GM18868 (cell line): ENCODE measurements at regions not wholly inside any gene's neighbourhood (a gene's known extent, or its start where the extent isn't known, plus 50 kb on each side); places are given as distances from the start of the nearest gene placed in this dataset.
"Not testable (repeated sequence)": the region's sequence is repeated elsewhere in the genome, so short reads cannot be mapped to it uniquely, and the experiment has no call there.

Experiments
- ATAC-seq: cut with Tn5 transposase; IDR thresholded peaks from one replicate; pipeline ENCODE4 v1.9.1; 2021; ENCODE audit warnings: mild to moderate bottlenecking, moderate library complexity; ENCODE audit not compliant: unreplicated experiment

DNA sequence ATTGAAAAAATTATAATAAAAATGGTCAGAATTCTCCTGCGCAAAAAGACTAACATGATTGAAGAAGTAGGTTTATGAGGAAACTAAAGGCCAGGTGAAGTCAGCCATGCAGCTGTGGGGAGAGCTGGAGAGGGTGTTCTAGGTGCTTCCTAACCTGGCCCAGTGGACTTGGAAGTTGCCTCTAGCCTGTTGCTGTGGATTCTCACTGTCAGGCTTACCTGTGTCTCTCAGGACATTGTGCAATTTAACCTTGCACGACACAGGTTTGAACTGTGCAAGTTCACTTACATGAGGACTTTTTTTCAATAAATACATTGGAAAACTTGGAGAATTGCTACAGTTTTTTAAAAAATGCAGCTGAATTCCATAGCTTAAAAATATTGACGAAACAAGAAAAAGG, 266.4 kb downstream of the CXCL12 start:
- ATAC-seq: no peak

GRCh38 chr10:44116474-44116873, 268.4 kb downstream of the CXCL12 start:
- ATAC-seq: no peak

DNA sequence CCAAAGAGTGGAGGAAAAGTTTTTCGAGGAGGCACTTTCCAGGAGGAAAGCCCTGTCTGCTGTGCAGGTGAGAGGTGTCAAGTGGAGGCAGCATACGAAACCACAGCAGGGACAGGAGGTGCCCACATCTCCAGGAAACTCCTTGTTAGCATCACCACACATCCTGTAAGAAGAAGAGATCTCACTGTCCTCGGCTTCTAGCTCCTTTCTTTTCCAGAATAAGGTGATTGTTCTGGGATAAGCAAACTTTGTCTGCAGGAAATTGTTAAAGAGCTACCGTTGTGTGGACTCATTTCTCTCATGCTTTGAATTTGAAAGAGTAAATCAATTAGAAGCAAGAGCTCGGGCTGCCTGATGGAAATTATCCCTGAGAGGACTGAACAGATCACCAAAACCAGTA, 269.4 kb downstream of the CXCL12 start:
- no peak for ATAC-seq

DNA sequence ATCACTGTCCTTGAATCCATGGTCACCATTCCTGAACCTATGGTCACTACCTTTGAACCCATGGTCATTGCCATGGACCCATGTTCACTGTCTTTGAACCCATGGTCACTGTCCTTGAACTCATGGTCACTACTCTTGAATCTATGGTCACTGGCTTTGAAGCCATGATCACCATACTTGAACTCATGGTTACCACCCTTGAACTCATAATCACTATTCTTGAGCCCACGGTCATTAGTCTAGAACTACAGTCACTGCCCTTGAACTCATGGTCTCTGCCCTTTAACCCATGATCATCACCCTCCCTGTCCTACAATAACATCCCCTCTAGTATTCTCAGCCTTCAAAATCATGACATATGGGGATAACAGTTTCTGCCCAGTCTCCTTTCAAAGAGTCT, 270.5 kb downstream of the CXCL12 start:
- no peak for ATAC-seq

DNA sequence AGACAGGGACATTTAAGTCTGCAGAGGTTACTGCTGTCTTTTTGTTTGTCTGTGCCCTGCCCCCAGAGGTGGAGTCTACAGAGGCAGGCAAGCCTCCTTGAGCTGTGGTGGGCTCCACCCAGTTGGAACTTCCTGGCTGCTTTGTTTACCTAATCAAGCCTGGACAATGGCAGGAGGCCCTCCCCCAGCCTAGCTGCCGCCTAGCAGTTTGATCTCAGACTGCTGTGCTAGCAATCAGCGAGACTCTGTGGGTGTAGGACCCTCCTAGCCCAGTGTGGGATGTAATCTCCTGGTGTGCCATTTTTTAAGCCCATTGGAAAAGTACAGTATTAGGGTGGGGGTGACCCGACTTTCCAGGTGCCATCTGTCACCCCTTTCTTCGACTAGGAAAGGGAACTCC, 272.6 kb downstream of the CXCL12 start:
- ATAC-seq: not testable (repeated sequence)

- ATAC-seq: no peak
These were observed 279.2 kb downstream of the CXCL12 start for GRCh38 chr10:44105696-44106095.

DNA sequence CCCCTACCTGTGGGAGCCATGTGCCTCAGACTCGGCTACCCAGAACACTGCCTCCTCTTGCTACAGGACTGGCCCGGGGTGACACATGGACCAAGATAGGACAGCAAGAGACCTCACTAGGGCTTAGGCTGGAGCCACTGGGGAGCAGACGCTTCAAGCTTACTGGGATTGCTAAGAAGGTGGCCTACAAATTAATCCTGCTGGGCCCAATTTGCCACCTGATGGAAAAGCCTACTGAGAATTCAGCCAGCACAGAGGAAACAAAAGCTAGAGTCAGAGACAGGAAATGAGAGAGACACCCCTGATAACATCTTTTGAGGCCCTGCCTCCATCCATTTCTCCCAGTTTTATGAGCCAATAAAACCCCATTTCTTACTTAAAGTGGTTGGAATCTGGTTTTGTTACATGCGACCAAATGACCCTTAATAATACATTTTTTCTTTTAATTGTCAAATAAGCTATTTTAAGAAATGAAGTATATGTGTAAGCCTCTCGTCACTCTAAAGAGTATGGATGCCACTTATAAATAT, 282.1 kb downstream of the CXCL12 start:
- ATAC-seq: no peak

DNA sequence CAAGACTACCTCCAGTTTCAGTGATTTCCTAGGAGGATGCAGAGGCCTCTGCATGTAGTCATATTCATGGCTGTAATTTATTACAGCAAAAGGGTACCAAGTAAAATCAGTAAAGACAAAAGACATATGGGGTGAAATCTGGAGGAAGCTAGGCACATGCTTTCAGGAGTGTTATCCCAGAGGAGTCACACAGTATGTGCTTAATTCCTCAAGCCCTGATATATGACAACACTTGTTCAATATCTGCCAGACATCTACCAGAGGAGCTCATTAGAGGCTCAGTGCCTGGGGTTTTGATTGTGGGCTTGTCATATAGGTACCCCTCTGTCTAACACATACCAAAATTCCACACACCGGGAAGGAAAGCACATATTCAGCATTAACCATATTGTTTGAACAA, 283.8 kb downstream of the CXCL12 start:
- no peak for ATAC-seq

- no peak for ATAC-seq
These were observed 285.4 kb downstream of the CXCL12 start for GRCh38 chr10:44099511-44099910.

DNA sequence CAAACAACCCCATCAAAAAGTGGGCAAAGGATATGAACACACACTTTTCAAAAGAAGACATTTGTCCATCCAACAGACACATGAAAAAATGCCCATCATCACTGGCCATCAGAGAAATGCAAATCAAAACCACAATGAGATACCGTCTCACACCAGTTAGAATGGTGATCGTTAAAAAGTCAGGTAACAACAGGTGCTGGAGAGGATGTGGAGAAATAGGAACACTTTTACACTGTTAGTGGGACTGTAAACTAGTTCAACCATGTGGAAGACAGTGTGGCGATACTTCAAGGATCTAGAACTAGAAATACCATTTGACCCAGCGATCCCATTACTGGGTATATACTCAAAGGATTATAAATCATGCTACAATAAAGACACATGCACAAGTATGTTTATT, 288.7 kb downstream of the CXCL12 start:
- ATAC-seq: not testable (repeated sequence)

DNA sequence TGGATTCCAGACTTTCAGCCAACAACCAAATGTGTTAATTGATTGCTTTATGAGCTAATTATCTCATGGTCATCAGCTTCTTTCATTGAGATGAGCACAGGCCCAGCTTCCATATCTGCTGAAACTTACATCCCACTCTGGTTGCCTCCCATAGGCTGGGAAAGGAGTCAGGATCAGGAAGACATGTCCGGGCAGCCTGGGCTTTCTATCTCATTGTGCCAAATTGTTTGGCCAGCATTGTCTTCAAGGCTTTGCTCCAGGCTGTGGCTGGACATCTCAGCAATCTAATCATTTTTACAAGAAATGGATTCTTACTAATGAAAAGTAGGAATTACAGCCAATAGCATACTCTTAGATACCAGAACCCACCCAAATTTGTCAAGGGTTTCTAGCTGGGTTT, 295.2 kb downstream of the CXCL12 start:
- ATAC-seq: no peak

DNA sequence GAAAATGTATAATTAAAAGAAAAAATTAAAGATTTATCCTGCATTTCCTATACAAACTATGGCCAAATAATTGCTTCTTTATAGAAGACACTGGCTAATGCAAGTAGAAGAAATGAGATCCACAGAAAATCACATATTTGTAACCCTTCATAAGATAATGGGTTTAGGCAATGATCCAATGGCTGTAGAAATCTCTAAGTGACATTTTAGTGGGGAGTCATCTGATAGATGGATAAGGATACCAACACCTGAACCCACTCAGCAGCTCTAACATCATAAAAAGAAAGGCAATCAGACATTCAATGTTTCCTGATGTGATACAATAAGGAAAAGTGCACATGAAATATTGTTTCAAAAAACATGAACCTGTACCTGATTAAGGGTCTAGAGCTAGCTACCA, 297.5 kb downstream of the CXCL12 start:
- ATAC-seq: no peak

- no peak for ATAC-seq
These were observed 301.0 kb downstream of the CXCL12 start for GRCh38 chr10:44083719-44084400.

- ATAC-seq: no peak
These were observed 313.4 kb downstream of the CXCL12 start for GRCh38 chr10:44071479-44071878.

DNA sequence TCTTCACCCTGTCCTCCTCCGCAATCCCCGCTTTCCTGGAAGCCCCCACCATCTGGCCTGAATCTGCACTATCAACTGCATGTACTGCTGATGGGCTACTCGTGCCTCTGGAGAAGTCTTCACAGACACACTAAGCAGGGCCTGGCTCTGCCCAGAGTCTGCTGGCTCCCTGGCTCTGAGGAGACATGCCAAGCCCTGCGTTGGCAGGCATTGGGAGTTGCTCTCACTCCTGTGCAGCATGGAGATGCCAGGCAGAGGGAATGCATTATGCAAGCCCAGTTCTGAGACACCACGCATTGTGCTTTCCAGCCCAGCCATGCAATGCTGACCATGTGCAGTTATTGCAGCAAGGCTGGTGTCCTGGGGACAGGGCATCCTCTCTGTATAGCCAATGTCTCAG, 314.6 kb downstream of the CXCL12 start:
- ATAC-seq: no peak

GRCh38 chr10:44069573-44069972, 315.3 kb downstream of the CXCL12 start:
- no peak for ATAC-seq

GRCh38 chr10:44068716-44069482, 316.0 kb downstream of the CXCL12 start:
- no peak for ATAC-seq

- no peak for ATAC-seq
These were observed 317.5 kb downstream of the CXCL12 start for GRCh38 chr10:44067432-44067831.

DNA sequence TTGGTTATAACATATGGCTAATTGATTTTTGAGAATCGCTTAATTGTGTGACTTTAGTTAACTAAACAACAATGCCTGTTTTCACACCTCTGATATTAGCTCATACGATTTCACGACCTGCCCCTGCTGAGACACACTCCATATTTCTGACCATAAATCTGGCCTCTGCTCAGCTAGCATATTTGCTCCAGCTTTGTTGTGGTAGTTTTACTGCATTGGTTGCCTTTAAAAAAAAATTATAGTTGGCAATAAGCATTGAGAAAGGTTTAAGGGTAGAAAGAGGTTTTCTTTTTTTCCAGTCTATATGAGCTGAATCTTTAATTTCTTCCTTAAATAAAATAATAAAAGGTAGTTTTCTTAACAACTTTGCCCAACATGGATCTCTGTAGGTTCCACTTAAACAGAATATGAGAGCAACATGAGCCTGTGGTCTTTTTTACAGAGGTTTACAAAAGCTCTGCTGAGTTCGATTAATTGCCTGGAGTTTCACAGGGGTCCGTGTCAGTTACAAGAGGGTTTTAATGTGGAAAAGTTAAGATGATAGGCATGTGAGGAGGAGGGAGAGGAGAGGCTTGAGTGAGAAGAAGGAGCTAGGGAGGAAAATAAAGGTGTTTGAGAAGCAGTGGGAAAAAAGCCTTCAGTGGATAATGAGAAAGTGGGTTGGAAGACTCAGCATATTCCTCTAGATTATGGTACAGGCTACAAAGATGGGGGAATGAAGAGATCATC, 318.2 kb downstream of the CXCL12 start:
- no peak for ATAC-seq

DNA sequence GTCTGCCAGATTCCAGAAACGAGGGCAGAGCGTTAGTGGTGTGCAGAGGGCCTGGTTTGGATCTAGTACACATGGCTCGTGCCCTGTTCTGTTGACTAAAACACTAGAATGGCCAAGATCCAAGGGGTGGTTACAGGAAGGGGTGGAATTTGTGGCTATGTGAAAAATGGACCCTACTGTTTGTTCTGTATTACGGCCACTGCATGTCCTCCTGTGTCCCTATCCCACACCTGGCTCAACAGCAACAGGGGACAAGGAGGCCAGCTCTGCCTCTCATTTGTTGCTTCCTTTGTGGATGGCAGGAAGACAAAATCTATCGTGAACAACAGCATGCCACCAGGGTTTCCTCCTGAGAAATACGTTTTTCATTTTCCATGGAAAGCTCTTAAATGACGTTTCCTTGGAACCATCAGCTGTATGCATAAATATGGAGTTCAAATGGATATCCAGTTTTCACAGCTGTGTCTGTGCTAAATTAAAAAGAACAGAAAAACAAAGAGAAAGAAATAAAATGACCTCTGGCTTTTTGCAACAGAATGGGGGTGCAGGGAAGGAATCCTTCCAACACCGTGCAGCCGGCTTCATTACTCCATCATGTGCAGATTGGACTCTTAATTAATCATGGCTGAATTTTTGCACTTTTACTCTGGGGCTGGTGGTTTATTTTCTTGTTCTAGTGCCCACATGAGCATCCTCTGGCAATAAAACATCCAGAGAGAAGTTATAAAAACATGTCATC, 318.9 kb downstream of the CXCL12 start:
- no peak for ATAC-seq
